ENCODE measurements at regions not wholly inside any gene's neighbourhood (a gene's known extent, or its start where the extent isn't known, plus 50 kb on each side); places are given as distances from the start of the nearest gene placed in this dataset.

DNA sequence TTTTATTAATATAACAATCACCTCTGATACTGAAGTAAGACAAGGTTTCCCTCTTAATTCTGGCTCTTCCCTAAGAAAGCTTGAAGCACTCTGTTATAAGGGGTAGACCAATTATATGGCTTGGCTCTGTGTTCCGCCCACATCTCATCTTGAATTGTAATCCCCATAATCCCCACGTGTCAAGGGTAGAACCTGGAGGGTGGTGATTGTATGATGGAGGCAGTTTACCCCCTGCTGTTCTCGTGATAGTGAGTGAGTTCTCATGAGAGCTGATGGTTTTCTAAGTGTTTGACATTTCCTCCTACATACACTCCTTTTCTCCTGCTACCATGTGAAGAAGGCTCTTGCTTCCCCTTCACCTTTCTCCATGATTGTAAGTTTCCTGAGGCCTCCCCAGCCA is 363.8 kb upstream of the PCDH20 start:
- no peak overlapping the region for H3K4me3 ChIP-seq
- no peak overlapping the region for H3K27ac ChIP-seq
- no peaks in the 10 kb centered on the region for H3K27me3 ChIP-seq
- no peaks in the 10 kb centered on the region for H3K9me3 ChIP-seq
- 65 to 74% (median 74%) methylated on average over 3 of the region's 3 CpGs for WGBS, 3 donors
- no peaks in the 10 kb centered on the region for H3K4me1 ChIP-seq (ENCODE audit: insufficient read depth)
- DNase-seq, result no peak
- intact Hi-C loops (cut with DNase I), result no loop called here
- TF ChIP-seq, protein P1, sequence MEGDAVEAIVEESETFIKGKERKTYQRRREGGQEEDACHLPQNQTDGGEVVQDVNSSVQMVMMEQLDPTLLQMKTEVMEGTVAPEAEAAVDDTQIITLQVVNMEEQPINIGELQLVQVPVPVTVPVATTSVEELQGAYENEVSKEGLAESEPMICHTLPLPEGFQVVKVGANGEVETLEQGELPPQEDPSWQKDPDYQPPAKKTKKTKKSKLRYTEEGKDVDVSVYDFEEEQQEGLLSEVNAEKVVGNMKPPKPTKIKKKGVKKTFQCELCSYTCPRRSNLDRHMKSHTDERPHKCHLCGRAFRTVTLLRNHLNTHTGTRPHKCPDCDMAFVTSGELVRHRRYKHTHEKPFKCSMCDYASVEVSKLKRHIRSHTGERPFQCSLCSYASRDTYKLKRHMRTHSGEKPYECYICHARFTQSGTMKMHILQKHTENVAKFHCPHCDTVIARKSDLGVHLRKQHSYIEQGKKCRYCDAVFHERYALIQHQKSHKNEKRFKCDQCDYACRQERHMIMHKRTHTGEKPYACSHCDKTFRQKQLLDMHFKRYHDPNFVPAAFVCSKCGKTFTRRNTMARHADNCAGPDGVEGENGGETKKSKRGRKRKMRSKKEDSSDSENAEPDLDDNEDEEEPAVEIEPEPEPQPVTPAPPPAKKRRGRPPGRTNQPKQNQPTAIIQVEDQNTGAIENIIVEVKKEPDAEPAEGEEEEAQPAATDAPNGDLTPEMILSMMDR (IDR thresholded peaks at IDR 0.05), result no peak
- TF ChIP-seq POLR2A (IDR thresholded peaks at IDR 0.05) (no peak), EP300 (IDR thresholded peaks at IDR 0.05) (no peak)
- no peaks in the 10 kb centered on the region for H3K36me3 ChIP-seq

DNA sequence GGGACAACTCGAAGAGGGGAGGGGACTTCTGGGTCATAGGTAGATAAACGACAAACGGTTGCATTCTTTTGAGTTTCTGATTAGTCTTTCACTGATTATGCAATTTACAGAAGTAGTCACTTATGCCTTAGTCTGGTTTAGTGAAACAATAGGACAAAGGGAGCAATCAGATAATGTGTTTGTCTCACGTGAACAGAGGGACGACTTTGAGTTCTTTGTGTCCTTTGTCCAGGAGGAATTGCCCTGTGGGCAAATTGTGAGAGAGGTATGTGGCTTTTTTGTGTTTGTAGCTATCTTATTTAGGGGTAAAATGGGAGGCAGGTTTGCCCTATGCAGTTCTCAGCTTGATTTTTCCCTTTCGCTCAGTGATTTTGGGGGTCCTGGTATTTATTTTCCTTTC is 362.9 kb upstream of the PCDH20 start:
- TF ChIP-seq POLR2A (IDR thresholded peaks at IDR 0.05), result no peak
- TF ChIP-seq, protein P1 (IDR thresholded peaks at IDR 0.05), result no peak
- TF ChIP-seq EP300 (IDR thresholded peaks at IDR 0.05), result no peak
- DNase-seq, result no peak

GRCh38 chr13:61777899-61778298 is 362.2 kb upstream of the PCDH20 start:
- Histone ChIP-seq H3K27me3 (no peaks in the 10 kb centered on the region), H3K27ac (no peak overlapping the region), H3K36me3 (no peaks in the 10 kb centered on the region), H3K4me1 (ENCODE audit: insufficient read depth) (no peaks in the 10 kb centered on the region), H3K4me3 (no peak overlapping the region), H3K9me3 (no peaks in the 10 kb centered on the region)
- intact Hi-C loops (cut with DNase I), result no loop called here
- DNase-seq, result no peak
- WGBS, 3 donors, result 68 to 77% (median 75%) methylated on average over 2 of the region's 2 CpGs
- TF ChIP-seq EP300 (IDR thresholded peaks at IDR 0.05) (no peak), POLR2A (IDR thresholded peaks at IDR 0.05) (no peak)
- TF ChIP-seq, protein P1 (IDR thresholded peaks at IDR 0.05), result no peak

More for the DNA sequence above, 362.9 kb upstream of the PCDH20 start:
- 62 to 90% (median 87%) methylated on average over 6 of the region's 6 CpGs for WGBS, 3 donors
- Histone ChIP-seq H3K4me1 (ENCODE audit: insufficient read depth) (no peaks in the 10 kb centered on the region), H3K27ac (no peak overlapping the region), H3K9me3 (no peaks in the 10 kb centered on the region), H3K4me3 (no peak overlapping the region), H3K36me3 (no peaks in the 10 kb centered on the region), H3K27me3 (no peaks in the 10 kb centered on the region)
- intact Hi-C loops (cut with DNase I), result no loop called here

DNA sequence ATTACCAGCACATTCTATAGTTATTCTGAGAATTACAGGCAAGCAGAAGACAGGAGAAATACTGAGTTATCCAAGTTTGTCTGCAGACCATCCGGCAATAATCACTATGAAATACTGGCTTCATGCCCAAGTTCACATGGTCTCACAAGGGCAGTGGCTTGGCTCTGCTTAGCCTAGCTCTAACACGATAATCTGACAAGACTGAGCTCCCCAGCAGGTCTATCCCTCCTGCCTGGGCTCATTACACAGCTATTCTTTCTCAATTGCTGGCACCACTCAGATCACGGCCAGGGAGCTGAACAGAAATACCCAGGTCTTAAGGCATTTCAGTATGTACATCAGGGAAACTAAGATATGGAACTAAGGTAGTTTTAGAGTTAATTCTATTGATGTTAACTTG is 361.6 kb upstream of the PCDH20 start:
- TF ChIP-seq, protein P1 (IDR thresholded peaks at IDR 0.05), result no peak
- no peak for TF ChIP-seq POLR2A (IDR thresholded peaks at IDR 0.05)
- TF ChIP-seq EP300 (IDR thresholded peaks at IDR 0.05), result no peak
- DNase-seq, result no peak
- no peaks in the 10 kb centered on the region for H3K36me3 ChIP-seq
- no peak overlapping the region for H3K27ac ChIP-seq
- no peaks in the 10 kb centered on the region for H3K9me3 ChIP-seq
- no peaks in the 10 kb centered on the region for H3K27me3 ChIP-seq
- H3K4me1 ChIP-seq (ENCODE audit: insufficient read depth), result no peaks in the 10 kb centered on the region
- WGBS, 3 donors, result 23 to 29% (median 26%) methylated on average over 3 of the region's 3 CpGs
- intact Hi-C loops (cut with DNase I), result no loop called here
- H3K4me3 ChIP-seq, result no peak overlapping the region

DNA sequence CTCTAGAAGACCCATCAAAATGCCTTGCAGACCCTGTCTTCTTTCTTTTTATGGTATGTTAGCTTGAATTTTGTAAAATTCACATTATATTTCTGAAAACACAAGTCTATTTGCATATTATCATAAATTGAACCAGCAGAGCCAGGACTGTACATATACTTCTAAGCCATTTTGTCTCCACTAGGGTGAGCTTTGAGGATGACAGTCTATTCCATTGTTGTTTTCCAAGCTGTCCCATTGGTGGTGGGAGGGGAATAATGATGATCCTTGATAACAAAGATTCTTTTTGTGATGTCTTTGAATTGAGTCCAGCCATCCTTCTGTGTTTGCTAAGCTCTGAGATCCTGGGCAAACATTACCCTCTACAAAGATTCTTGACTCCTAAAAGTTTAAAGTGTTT is 359.3 kb upstream of the PCDH20 start:
- H3K27ac ChIP-seq, result no peak overlapping the region
- intact Hi-C loops (cut with DNase I), result no loop called here
- no peaks in the 10 kb centered on the region for H3K4me1 ChIP-seq (ENCODE audit: insufficient read depth)
- no peak overlapping the region for H3K4me3 ChIP-seq
- H3K27me3 ChIP-seq, result no peaks in the 10 kb centered on the region
- no peaks in the 10 kb centered on the region for H3K36me3 ChIP-seq
- TF ChIP-seq, protein P1 (IDR thresholded peaks at IDR 0.05), result no peak
- TF ChIP-seq EP300 (IDR thresholded peaks at IDR 0.05), result no peak
- no peak for TF ChIP-seq POLR2A (IDR thresholded peaks at IDR 0.05)
- DNase-seq, result no peak
- H3K9me3 ChIP-seq, result no peaks in the 10 kb centered on the region

Data from ovary (tissue), 7 donors.